H54 (cell line): ENCODE measurements at regions not wholly inside any gene's neighbourhood (a gene's known extent, or its start where the extent isn't known, plus 50 kb on each side); places are given as distances from the start of the nearest gene placed in this dataset.
"Not testable (repeated sequence)": the region's sequence is repeated elsewhere in the genome, so short reads cannot be mapped to it uniquely, and the experiment has no call there.

Experiments
- DNase-seq: peaks from one replicate; pipeline ENCODE4 v3.0.0; 2011; ENCODE audit warnings: low spot score, mixed read lengths; ENCODE audit not compliant: insufficient read length
- FAIRE-seq: peaks from 3 replicates; lab custom pipeline; 2011; peaks lifted over from hg19 to GRCh38; lab: Jason Lieb, UNC
- POLR2A ChIP-seq: IDR thresholded peaks from 2 replicates; pipeline ENCODE4 v1.6.1; 2011; ENCODE audit warnings: low read depth, mild to moderate bottlenecking, low read length

DNA sequence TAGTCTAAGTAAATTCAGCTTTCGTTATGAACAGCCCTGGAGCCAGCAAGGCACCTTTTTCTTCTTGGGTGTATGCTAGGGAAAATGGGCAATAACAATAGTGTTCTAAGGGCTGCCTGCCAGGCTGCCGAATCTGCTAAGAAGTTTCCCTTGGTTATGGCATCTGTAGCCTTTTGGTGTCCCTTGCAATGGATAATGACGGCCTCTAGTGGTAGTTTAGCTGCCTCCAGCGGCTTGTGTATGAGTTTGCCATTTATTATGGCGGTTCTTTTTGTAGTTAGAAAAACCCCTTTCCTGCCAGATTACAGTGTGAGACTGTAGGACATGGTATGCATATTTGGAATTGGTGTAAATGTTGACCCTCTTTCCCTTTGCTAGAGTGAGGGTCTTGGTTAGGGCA lies 78.9 kb upstream of the SPIN4 start:
- no peak for FAIRE-seq
- no peak for DNase-seq
- no peak for TF ChIP-seq POLR2A

DNA sequence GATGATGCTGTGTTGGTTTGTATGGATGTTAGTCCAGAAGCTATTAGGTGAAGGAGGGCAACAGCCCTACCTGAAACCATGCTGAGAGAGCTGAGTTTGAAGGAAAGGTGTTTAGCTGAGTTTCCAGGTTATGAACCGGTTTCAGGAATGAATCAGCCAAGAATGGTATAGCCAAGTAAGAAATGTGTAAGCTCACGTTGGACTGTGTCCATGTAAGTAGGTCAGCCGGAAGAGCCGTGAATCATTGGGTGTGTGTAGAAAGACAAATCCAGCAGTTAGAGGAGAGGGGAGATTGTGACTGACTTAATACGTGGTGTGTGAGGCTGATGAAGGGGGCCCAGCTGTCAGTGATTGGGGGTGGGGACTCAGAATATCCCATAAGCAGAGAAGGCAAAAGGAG lies 77.2 kb upstream of the SPIN4 start:
- DNase-seq (peak; percentile 19), FAIRE-seq (peak; percentile 86)
- no peak for TF ChIP-seq POLR2A

DNA sequence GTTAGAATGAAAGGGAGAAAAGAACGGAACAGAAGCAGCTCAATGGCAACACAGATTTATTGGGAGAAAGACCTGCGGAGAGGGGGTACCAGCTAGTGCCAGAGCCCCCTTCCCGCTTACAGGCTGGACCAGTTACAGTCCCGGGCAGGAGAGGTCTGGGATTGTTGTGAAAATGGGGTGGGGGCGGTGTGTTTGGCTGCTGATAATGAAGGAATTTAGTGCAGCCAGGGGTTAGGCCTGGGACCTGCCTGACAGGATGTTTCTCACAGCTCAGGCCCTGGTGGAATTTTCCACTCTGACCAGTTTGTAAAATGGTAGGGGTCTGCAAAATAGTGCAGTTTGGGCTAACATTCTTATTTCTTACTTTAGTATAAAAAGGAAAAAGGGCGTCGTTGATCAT lies 75.4 kb upstream of the SPIN4 start:
- TF ChIP-seq POLR2A, result no peak
- DNase-seq, result no peak
- no peak for FAIRE-seq

DNA sequence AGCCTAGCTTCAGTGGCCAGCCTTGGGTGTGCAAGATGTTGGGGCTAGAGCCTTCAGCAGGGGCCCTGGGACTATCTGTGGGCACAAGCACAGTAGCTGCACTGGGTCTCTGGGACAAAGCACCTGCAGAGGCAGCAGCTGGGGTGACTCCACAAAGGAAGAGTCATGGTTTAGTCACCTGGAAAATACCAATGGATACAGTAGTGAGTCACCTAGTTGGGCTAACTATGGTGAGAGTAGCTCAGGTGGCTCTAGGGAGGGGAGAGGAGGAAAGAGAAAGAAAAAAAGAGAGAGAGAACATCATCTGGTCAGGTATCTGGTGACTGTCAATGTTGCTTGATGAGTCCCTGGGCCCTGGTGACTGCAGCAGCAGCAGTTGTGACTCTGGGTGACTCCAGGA lies 72.9 kb upstream of the SPIN4 start:
- DNase-seq (no peak), FAIRE-seq (no peak)
- no peak for TF ChIP-seq POLR2A

DNA sequence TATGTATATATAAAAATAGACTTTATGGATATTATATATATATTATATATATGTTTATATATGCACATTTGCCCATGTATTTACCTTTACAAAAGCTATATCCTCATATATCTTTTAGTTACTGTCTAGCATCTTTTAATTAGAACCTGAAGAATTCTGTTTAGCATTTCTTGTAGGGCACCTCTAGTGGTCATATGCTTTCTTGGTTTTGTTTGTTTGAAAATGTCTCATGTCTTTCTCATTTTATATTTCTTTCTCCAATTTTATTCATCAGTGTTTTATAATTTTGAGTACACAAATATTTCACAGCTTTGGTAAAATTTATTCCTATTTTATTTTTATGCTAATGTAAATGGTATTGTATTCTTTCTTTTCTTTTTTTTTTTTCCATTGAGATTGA lies 70.3 kb upstream of the SPIN4 start:
- TF ChIP-seq POLR2A, result no peak
- DNase-seq (no peak), FAIRE-seq (no peak)

DNA sequence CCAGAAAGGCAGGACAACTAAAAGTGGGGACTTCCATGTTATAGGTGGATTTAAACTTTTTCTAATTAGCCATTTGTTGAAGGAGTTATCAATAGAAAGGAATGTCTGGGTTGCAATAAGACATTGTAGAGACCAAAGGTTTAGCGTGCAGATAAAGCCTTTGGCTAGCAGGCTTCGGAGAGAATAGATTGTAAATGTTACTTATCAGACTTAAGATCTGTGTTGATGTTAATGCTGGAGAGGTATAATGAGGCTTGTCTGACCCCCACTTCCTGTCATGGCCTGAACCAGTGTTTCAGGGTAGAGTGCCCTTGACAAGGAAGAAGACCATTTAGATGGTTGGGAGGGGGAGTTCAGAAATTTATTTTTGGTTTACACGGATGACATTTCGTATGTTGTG lies 67.1 kb upstream of the SPIN4 start:
- FAIRE-seq (no peak), DNase-seq (no peak)
- TF ChIP-seq POLR2A, result no peak

DNA sequence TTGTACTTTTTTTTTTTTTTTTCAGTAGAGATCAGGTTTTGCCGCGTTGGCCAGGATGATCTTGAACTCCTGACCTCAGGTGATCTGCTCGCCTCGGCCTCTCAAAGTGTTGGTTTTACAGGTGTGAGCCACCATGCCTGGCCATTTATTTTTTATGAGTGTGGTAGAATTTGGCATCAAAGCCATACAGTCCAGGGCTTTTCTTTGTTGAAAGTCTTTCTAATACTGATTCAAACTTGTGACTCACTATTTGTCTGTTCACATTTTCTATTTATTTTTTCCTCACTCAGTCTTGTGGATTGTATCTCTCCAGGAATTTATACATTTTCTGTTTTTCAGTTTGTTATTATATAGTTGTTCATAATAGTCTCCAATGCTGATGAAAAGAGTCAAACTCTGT lies 66.5 kb upstream of the SPIN4 start:
- FAIRE-seq, result no peak
- DNase-seq, result no peak

DNA sequence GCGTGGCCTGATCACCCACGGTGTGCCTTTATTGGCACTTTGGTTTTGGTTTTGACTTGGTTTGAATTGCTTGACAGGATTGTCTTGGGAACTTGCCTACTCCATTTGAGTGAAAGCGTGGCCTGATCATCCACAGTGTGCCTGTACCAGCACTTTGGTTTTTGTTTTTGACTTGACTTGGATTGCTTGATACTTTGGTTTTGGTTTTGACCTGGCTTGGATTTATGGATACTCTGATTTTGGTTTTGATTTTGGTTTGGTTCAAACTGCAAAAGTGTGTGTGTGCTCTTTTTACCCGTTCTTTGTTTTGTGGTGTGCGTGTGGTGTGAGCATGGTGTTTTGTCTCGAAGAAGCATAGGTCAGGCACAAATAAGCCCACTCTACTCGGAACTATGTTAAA lies 58.8 kb upstream of the SPIN4 start:
- not testable (repeated sequence) for DNase-seq, FAIRE-seq

More for the DNA sequence above, 66.5 kb upstream of the SPIN4 start:
- TF ChIP-seq POLR2A, result no peak

DNA sequence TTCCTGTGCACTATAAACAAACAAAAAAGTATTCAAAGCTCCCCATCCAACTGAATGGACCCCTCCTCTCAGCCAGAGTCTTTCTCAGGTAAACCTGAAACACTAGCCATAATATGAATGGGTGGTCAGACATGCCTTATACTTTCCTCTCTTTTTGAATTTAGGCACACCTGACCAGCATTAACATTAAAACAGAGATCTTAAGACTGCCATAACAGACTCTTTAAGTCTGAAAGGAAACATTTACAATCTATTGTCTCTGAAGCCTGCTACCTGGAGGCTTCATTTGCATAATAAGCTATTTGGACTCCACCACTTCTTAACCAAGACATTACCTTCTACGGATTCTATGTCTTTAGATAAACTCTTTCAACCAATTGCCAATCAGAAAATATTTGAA lies 56.9 kb upstream of the SPIN4 start:
- no peak for TF ChIP-seq POLR2A
- no peak for FAIRE-seq

DNA sequence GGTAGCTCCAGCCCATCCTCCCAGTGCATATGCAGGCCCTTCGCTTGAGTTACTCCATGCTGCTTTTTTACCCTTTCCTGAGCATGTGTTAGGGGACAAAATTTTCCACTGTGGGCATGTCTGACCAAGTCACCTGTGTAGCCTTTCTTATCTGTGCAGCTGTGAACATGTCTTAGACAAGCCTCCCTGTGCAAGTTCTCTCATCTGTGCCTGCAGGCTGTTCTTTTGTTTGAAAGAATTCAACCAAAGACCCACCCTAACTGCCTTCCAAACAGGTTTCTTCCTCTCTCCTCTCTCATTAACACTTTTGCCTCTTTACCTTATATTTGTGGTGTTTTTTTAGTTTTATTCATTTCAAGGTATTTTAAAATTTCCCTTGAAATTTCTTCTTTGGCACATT lies 53.2 kb upstream of the SPIN4 start:
- FAIRE-seq (no peak), DNase-seq (no peak)
- TF ChIP-seq POLR2A, result no peak

More for the DNA sequence above, 56.9 kb upstream of the SPIN4 start:
- no peak for DNase-seq

DNA sequence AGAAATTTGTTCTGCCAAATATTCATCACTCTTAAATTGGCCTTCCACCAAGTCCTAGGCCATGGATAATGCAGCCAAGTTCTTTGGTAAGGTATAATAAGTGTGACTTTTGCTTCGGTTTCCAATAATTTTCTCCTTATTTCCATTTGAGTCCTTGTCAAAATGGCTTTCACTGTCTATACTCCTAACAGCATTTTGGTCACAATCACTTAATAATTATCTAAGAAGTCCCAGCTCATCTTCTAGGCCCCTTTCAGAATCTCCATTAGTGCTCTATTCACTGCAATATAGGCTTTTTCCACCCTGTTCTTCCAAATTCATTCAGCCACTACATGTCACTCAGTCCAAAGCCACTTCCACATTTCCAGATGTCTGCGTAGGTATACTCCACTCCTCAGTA lies 51.0 kb upstream of the SPIN4 start:
- no peak for DNase-seq
- no peak for TF ChIP-seq POLR2A
- FAIRE-seq, result no peak
